ENCODE measurements at regions not wholly inside any gene's neighbourhood (a gene's known extent, or its start where the extent isn't known, plus 50 kb on each side); places are given as distances from the start of the nearest gene placed in this dataset.
A peak's percentile ranks its signal among the peaks of the same experiment; 100 is the strongest.
"Not testable (repeated sequence)": the region's sequence is repeated elsewhere in the genome, so short reads cannot be mapped to it uniquely, and the experiment has no call there.

GRCh38 chr4:137949746-137950145 is 292.4 kb downstream of the SLC7A11 start:
- DNase-seq = no peak

GRCh38 chr4:137946453-137947174 is 295.5 kb downstream of the SLC7A11 start:
- DNase-seq = no peak

GRCh38 chr4:137942815-137943214 is 299.3 kb downstream of the SLC7A11 start:
- DNase-seq = not testable (repeated sequence)

- not testable (repeated sequence) for DNase-seq
Measured at GRCh38 chr4:137942015-137942515, 300.1 kb downstream of the SLC7A11 start.

- DNase-seq = no peak
Measured at GRCh38 chr4:137934911-137935310, 307.2 kb downstream of the SLC7A11 start.

GRCh38 chr4:137934046-137934445 is 308.1 kb downstream of the SLC7A11 start:
- DNase-seq = no peak

- no peak for DNase-seq
Measured at GRCh38 chr4:137927972-137928371, 314.2 kb downstream of the SLC7A11 start.

GRCh38 chr4:137923494-137923893 is 318.7 kb downstream of the SLC7A11 start:
- no peak for DNase-seq

- no peak for DNase-seq
Measured at GRCh38 chr4:137922721-137923120, 319.4 kb downstream of the SLC7A11 start.

GRCh38 chr4:137909529-137910309 is 332.4 kb downstream of the SLC7A11 start:
- DNase-seq = no peak

GRCh38 chr4:137905930-137906329 is 336.2 kb downstream of the SLC7A11 start:
- DNase-seq = no peak

- no peak for DNase-seq
Measured at GRCh38 chr4:137901114-137901513, 341.0 kb downstream of the SLC7A11 start.

GRCh38 chr4:137896221-137896737 is 345.9 kb downstream of the SLC7A11 start:
- DNase-seq = no peak

GRCh38 chr4:137895515-137895914 is 346.6 kb downstream of the SLC7A11 start:
- not testable (repeated sequence) for DNase-seq

- DNase-seq = no peak
Measured at GRCh38 chr4:137892134-137892533, 350.0 kb downstream of the SLC7A11 start.

- no peak for DNase-seq
Measured at GRCh38 chr4:137890812-137891211, 351.3 kb downstream of the SLC7A11 start.

- DNase-seq = no peak
Measured at GRCh38 chr4:137881641-137882040, 349.3 kb upstream of the PCDH18 start.

GRCh38 chr4:137868067-137868466 is 335.8 kb upstream of the PCDH18 start:
- not testable (repeated sequence) for DNase-seq

- DNase-seq = no peak
Measured at GRCh38 chr4:137866671-137867070, 334.4 kb upstream of the PCDH18 start.

- peak; percentile 2 to 7 for DNase-seq
Measured at GRCh38 chr4:137861682-137862081, 329.4 kb upstream of the PCDH18 start.

- no peak for DNase-seq
Measured at GRCh38 chr4:137853424-137853823, 321.1 kb upstream of the PCDH18 start.

GRCh38 chr4:137852326-137852725 is 320.0 kb upstream of the PCDH18 start:
- no peak for DNase-seq

- no peak for DNase-seq
Measured at GRCh38 chr4:137851435-137851834, 319.1 kb upstream of the PCDH18 start.

GRCh38 chr4:137827945-137828344 is 295.7 kb upstream of the PCDH18 start:
- not testable (repeated sequence) for DNase-seq
